Suppressor macrophage treated with lipopolysaccharide for 4 hours (primary cell): ENCODE measurements at regions not wholly inside any gene's neighbourhood (a gene's known extent, or its start where the extent isn't known, plus 50 kb on each side); places are given as distances from the start of the nearest gene placed in this dataset.

Experiments used
- DNase-seq: peaks from one replicate; pipeline ENCODE4 v3.0.0-alpha.2; 2020

GRCh38 chr7:46855851-46856250 lies 726.1 kb downstream of the TNS3 start:
- no peak for DNase-seq

DNA sequence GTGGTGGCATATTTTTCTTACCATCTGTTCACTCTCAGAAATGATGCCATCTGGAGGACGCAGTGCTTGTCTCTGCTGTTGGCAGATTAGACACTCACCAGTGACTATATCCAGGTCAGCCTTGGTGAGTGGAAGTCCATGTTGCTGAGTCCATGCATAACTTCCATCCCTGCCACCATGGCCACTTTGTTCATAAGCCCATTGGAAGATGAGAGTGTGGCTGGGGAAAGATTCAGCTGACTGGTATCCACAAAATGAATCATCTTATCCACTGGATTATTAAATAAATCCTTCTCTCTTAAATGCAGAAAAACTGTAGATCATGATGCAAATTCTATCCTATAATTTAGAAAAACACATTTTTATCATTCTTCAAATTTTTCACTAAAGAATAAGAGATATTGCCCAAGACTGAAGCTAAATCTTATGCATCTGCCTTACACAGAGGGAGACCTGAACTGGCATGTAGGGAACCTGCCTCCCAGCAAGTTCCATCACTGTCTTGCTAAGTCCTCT lies 726.9 kb downstream of the TNS3 start:
- no peak for DNase-seq

DNA sequence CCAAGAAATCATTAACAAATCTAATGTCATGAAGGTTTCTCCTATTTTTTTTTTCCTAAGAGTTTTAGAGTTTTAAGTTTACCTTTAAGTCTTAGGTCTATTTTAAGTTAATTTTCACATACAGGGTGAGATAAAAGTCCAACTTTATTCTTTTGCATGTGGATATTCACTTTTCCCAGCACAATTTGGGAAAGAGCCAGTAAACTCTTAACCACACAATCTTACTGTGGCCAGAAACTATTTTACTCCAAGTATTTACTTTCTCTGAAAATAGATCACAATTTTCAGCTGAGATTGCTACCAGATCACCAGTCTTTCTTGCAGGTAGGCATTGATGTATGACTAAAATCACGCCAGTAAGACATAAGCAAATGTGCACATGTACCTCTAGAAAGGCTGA lies 728.5 kb downstream of the TNS3 start:
- no peak for DNase-seq

GRCh38 chr7:46852795-46853194 lies 729.1 kb downstream of the TNS3 start:
- DNase-seq: no peak

GRCh38 chr7:46850563-46851330 lies 731.2 kb downstream of the TNS3 start:
- no peak for DNase-seq

GRCh38 chr7:46848944-46849343 lies 733.0 kb downstream of the TNS3 start:
- DNase-seq: no peak

DNA sequence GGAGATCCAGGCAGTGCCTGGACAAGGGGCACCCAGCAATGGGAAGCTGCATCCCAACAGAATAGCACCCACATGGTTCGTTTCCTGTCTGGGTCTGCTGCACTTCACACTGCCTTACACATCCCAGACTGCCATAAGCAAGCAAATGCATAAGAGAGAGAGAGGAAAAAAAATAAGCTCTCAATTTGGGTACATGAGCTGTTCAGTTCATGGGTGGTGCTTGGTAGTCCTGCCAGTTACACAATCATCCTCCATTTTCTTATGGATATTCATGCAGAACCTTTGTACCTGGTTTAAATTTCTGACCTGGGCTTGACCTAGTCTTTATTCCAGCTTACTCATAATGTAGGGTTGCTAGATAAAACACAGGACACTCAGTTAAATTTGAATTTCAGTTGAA lies 733.6 kb downstream of the TNS3 start:
- DNase-seq: no peak

GRCh38 chr7:46847126-46847525 lies 734.8 kb downstream of the TNS3 start:
- DNase-seq: no peak

GRCh38 chr7:46844486-46844885 lies 737.4 kb downstream of the TNS3 start:
- no peak for DNase-seq

- no peak for DNase-seq
Observed at GRCh38 chr7:46841248-46841647, 740.7 kb downstream of the TNS3 start.

- no peak for DNase-seq
Observed at GRCh38 chr7:46839651-46840050, 742.3 kb downstream of the TNS3 start.

DNA sequence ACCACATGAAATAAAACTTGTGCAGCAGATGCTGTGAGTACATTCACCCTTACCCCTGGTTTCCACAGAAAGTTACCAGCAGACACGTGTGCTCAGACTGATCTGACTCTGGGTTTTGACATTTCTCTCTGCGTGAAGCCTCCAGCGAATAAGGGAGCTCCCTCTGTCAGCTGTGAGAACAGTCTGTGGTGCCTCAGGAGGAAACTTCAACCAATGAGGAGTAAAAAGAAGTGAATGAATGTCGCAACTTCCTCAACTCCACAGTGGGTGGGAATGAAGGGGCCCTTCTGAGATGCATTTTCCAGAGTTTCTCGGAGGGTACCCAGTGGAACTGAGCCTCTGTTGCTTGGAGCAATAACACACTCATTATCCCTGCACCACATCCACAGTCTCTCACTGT lies 743.4 kb downstream of the TNS3 start:
- DNase-seq: no peak

- DNase-seq: no peak
Observed at GRCh38 chr7:46835556-46835955, 746.4 kb downstream of the TNS3 start.

DNA sequence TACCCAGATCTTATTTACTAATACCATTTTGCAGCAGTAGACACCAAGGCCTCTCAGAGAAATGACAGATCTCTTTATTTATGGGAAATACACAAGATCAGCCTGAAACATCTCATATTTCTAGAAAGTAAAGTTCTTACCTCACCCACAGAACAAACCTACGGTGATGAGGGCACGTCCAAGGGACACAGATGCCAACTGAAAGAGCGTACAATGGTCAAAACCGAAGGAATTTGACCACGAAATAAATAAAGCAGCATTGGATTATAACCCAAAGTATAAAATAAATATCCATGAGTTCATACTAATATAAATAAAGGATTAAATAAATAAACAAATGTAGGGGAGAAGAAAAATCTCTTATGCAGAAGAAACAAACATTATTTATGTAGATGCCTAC lies 747.0 kb downstream of the TNS3 start:
- no peak for DNase-seq

- no peak for DNase-seq
Observed at GRCh38 chr7:46833197-46833596, 748.7 kb downstream of the TNS3 start.

GRCh38 chr7:46832136-46832535 lies 749.8 kb downstream of the TNS3 start:
- no peak for DNase-seq

DNA sequence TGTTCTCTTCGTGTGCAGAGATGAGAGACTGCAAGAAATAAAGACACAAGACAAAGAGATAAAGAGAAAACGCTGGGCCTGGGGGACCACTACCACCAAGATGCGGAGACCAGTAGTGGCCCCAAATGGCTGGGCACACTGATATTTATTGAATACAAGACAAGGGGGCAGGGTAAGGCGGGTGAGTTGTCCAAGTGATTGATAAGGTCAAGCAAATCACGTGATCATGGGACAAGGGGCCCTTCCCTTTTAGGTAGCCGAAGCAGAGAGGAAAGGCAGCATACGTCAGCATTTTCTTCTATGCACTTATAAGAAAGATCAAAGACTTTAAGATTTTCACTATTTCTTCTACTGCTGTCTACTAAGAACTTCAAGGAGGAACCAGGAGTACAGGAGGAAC lies 762.1 kb downstream of the TNS3 start:
- no peak for DNase-seq

DNA sequence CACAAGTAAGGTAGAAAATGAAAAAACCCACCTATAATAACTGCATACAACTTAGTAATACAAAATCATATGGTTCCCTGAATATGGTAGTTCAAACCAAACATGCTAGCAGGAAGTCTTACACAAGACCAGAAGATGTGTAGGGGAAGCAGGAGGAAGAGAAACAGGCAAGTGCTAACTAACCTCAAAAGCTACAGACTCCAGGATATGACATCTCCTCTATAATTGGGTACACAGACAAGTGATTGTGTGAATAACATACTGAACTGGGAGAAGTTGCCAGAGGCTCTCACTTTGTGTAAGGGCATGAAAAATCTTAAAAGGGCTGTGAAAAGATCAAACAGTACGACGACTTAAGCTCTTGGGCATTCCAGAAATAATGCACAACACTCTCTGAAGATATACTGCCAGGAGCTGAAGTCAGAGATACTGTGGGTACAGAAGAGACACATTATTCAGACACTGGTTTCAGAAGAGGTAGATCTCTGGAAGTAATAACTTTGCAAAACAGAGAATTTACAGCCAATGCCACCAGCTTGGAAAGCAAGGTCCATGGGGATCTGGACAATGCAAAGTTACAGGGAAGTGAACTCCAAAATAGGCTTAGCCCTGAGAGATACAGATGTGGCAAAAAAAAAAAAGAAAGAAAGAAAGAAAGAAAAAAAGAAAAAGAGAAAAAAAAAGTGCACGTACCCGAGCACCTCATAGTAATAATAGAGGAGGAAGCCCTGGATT lies 767.2 kb downstream of the TNS3 start:
- DNase-seq: no peak

GRCh38 chr7:46812101-46812675 lies 769.7 kb downstream of the TNS3 start:
- no peak for DNase-seq

GRCh38 chr7:46811529-46811928 lies 770.4 kb downstream of the TNS3 start:
- DNase-seq: no peak

DNA sequence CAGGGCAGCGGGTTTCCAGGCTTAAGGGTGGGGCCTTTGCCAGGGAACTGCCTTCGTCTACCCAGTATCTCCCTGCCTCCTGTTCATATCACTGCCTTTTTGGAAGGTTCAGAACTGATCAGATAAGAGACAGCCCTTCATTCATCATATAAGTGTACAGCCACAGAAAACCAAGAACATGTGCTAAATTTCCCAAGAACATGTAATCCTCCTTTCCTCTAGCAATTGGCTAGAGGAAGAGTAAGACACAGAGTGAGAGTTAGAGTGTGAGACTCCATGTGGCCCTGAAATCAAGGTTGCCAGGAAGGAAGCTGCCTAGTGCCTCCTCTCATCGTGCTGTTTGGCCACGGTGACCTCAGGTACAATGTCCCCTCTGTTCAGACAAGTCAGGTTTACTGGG lies 770.9 kb downstream of the TNS3 start:
- no peak for DNase-seq

DNA sequence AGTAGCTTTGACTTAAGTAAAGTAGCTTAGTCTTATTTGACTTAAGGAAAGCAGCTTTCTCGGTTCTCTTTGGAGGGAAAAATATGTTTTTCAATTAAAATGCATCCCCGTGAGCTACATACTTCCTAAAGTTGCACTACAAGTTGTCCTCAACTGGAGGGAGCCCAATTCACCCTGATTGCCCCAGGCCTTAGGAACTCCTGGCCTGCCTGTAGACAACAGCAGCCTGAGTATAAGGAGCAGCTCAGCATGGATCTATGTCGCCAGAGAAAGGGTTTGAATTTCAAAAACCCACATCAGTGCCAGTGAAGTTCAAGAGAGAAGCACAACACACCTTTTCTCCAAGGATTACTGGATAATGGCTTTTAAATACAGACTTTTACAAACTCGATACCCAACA lies 772.0 kb downstream of the TNS3 start:
- DNase-seq: no peak

DNA sequence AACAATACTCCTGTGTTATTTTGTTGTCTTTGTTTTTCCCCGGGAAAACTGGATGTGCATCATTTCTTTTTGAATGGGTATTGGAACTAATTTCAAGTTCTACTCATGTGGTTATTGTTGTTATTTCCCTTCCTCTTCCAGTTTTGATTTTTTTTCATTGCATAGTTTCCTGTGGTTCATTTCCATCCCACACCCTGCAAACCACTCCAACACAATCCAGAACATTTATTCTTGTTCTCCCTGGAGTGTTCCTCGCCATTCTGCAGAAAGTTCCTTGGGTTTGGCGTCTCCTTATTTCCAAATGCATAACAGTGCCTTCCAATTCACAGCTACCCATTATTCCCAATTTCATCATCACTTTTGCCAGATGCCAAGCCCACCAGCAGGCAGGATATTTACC lies 775.1 kb downstream of the TNS3 start:
- DNase-seq: no peak

- no peak for DNase-seq
Observed at GRCh38 chr7:46802479-46802878, 779.4 kb downstream of the TNS3 start.
